ENCODE measurements at regions not wholly inside any gene's neighbourhood (a gene's known extent, or its start where the extent isn't known, plus 50 kb on each side); places are given as distances from the start of the nearest gene placed in this dataset.

DNA sequence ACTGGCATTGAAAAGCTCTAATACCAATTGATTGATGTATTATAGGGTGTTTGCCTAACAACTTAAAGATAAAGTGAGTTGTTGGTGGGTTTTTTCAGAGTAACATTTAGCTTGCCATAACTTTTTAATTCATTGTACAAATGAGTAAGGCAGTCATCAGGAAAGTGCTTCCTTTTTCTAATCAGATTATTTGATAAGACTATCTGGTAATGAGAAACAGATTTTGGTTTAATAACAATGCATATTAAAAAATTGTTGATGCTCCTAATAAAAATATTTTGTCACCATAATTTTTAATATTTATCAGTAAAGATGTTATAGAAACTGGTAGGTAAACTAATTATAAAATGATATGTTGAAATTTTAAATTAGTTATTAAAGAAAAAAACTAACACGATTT, 51.3 kb downstream of the BLTP1 start:
- no peak for DNase-seq (ENCODE audit: low read depth)

DNA sequence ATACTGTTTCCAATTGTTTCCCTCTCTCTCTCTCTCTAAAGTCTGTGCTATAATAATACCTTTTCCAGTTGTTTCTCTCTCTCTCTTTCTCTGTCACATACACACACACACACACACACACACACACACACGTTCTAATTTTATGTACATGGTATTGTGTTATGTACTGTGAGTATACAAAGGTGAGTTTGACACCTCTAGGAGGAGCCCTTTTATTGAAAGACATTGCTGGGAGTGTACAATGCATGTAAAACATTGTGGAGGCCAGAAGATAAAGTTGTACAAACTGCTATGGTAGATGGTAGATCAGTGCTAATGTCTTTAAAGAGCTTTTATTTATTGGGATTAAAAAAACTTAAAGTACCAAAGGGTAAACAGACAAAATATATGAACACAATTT, 53.6 kb downstream of the BLTP1 start:
- DNase-seq (ENCODE audit: low read depth): no peak

DNA sequence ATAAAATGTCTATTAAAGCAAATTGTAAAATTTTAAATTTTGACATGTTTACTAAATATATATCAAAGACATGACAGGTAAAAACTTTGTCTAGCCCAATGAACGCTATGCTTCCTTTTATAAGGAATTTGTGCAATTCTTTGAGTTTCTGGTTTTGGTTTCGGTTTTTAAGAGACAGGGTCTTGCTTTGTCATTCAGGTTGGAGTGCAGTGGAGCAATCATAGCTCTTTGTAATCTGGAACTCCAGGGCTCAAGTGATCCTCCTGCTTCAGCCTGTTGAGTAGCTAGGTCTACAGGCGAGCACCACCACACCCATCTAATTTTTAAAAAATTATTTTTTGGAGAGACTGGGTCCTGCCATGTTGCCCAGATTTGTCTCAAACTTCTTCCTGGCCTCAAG, 60.7 kb downstream of the BLTP1 start:
- no peak for DNase-seq (ENCODE audit: low read depth)

DNA sequence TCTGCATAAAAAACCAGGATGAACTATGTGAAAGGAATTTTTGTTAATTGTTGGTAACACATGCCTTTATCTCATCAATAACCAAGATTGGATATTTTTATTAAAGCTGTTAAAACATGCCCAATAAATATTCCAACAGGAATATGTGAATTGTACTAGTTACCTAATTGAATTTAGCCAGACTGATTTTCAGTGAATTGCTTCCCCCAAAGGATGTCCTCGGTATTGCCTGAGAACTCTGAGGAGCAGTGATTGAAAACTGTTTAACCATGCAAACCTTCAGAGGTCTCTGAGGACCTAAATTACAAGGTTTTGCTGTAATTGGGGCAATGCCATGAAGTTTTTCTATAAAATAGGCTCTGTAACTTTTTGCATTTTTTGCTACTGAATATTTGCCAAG, 66.6 kb downstream of the BLTP1 start:
- DNase-seq (ENCODE audit: low read depth): no peak

DNA sequence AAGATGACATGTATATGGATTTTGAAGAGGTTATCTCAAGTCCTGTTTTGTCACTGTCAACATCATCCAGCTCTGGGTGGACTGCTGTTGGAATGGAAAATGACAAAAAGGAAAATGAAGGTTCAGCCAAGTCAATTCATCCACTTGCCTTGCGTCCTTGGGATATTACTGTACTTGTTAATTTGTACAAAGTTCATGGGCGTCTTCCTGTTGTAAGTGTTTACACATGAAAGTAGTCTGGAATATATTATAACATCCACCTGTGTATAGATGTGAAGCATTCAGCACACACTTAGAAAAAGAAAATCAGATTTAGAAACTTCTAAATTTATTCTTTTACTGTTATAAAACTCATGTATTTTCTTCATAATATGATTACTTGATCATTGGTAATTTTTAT, 67.2 kb downstream of the BLTP1 start:
- DNase-seq (ENCODE audit: low read depth): no peak

DNA sequence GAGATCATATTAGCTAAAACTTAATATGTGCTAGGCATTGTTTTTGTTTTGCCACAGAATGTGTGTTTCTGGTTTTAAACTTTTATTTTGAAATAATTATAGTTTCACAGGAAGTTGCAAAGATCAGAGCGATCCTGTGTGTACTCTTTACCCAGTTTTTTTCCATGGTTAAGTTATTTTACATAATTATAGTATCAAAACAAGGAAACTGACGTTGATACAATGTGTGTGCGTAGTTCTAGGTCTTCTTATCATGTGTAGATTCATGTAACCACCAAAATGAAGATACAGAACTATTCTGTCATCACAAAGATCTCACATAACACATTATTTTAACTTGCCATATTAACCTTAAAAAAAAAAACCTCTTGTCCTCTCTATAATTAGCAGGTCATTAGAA, 69.2 kb downstream of the BLTP1 start:
- no peak for DNase-seq (ENCODE audit: low read depth)

DNA sequence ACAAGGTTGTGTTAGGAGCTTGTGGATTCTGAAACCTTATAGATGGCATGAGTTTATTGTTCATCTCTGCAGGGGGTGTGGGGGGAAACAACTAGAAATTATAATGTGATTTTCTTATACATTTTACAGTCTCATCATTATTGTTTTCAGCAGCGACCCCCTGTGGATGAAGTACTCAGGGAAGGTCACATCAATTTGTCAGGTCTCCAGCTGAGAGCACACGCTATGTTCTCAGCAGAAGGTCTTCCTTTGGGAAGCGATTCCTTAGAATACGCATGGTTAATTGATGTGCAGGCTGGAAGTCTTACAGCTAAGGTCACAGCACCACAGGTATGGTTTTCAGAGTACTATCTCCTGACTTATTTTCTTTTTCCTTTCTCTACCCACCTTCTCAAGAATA, 72.2 kb downstream of the BLTP1 start:
- DNase-seq (ENCODE audit: low read depth): no peak

DNA sequence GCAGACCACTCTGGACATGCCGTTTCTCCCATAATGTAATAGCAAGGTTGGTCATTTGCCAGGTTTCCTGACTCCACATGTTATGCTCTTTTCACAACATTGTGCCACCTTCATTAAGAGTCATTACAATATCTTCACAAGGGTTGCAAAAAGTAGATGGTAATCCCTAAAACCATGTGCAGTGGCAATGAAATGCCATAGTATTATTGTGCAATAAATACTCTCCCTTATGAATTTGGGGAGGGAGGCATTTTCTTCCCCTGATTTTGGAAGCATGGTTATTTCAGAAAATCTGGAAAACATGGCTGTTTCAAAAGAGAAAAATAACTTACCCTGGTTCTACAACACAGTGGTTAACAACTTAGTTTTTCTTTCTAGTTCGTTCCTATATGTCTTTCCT, 75.1 kb downstream of the BLTP1 start:
- no peak for DNase-seq (ENCODE audit: low read depth)

DNA sequence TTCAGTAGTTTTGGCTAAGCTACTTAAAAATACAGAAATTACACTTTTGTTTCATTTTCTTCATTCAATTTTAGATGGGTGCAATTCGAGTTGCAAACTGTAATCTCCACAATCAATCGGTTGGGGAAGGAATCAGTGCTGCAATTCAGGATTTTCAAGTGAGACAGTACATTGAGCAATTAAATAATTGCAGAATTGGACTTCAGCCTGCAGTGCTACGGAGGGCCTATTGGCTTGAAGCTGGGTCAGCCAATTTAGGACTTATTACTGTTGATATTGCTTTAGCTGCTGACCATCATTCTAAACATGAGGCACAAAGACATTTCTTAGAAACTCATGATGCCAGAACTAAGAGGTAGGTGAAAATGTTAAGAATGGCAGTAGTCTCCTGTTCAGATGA, 77.7 kb downstream of the BLTP1 start:
- DNase-seq (ENCODE audit: low read depth): no peak

DNA sequence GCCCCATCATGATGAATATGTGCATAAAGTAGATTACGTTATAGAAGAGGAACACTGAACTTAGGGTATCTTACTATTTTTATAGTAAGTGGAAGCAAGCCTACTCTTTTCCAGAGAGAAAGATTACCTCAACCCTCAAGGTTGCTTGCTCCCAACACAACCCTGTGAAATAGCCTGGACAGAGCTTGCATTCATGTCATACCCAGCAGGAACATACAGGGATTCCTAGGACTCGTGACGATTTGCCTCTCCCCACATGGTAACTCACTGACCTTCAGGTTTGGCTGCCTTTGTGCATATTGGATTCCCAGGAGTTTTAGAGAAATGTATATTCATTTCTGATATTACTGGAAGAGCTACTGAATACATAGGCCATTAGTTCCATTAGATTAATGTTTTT, 80.5 kb downstream of the BLTP1 start:
- no peak for DNase-seq (ENCODE audit: low read depth)

DNA sequence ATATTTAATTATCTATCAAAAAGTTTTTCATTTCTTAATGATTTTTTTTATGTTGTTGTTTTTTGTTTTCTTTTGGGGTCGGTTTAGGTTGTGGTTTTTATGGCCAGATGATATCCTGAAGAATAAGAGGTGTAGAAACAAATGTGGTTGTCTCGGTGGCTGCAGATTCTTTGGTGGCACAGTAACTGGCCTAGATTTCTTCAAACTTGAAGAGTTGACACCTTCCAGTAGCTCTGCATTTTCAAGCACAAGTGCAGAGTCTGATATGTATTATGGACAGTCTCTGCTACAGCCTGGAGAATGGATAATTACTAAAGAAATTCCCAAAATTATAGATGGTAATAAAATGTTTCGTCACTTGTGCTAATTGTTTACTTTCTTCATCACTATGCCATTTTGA, 82.6 kb downstream of the BLTP1 start:
- no peak for DNase-seq (ENCODE audit: low read depth)

DNA sequence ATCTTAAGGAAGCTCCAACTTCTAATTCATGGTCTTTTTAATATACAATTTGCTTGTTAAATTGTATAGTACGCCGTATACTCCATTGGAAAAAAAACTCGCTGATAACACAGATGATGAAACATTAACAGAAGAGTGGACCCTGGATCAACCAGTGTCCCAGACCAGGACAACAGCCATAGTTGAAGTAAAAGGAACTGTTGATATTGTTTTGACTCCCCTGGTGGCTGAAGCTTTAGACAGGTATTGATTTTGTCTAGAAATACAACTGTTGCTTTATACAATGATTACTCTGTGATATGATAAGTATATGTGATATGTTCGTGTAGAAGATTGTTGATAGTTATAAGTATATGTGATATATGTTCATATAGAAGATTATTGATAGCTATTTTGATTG, 91.7 kb downstream of the BLTP1 start:
- DNase-seq (ENCODE audit: low read depth): no peak

DNA sequence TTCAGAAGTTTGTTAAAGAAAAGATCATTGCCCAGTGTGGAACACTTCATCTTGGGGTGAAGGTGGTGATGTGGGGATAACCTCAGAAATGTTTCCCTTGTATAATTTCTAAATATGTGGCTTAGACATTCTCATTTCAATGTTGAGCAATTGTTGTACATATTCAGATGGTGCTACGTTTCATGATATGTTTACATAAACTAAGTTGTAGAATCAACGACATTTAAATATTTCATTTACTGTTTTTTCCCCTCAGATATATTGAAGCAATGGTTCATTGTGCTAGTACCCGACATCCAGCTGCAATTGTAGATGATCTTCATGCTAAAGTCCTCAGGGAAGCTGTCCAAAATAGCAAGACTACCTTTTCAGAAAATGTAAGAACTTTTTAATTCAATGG, 92.6 kb downstream of the BLTP1 start:
- no peak for DNase-seq (ENCODE audit: low read depth)

DNA sequence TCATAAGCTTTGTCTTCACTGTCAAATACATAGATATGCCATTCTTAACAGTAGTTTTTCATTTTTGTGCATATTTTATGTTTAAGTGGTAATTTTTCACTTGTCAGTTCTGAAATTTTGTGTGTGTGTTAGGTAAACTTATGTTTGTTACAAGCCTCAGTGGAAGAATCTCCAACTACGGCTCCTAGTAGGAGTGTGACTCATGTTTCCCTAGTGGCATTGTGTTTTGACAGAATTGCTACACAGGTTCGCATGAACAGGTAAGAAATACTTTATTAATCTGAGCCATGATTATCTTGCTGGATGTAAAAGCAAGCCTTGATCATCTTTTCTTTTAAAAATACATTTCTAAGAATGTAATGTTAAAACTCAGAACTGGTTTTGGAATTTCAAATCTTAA, 94.4 kb downstream of the BLTP1 start:
- DNase-seq (ENCODE audit: low read depth): no peak

DNA sequence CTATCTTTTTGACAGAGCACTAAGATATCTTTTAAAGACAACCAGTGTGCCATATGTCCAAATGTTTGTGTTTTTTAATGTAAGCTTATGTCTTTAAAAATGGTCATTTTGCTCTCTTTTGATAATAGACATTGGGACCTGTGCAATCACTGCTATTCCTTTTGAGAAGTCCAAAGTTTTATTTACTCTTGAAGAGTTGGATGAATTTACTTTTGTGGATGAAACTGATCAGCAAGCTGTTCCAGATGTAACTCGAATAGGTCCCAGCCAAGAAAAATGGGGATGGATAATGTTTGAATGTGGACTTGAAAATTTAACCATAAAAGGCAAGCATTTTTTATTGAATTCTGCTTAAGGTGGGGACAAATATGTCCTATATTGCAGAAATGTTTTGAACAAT, 97.2 kb downstream of the BLTP1 start:
- no peak for DNase-seq (ENCODE audit: low read depth)

DNA sequence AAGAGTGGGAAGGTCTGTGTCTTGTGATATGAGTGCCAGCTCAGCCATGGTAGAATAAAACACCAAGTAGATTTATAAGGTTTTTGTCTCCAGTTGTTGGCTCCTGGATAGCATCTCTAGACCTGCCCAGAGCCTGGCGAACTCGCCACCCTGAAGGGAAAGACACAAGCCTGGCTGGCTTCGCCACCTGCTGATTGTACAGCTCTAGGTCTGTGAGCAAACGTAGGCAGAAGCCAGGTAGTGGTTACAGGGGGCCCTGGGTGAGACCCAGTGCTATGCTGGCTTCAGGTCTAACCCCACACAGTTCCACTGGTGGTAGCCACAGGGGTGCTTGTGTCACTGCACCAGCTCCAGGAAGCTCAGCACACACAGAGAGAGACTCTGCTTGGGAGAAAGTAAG, 100.5 kb downstream of the BLTP1 start:
- DNase-seq (ENCODE audit: low read depth): no peak

DNA sequence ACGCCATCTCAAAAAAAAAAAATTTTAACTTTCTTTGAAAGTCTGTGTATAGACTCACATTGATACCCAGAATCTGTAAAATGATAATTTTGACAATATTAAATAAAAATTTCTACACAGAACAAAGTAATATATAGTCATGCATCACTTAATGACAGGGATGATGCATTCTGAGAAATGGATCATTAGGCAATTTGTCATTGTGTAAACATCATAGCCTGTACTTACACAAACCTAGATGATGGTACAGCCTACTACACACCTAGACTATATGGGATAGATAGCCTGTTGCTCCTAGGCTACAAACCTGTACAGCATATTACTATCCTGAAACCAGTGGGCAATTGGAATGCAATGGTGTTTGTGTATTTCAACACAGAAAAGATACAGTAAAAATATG, 107.7 kb downstream of the BLTP1 start:
- DNase-seq (ENCODE audit: low read depth): no peak

DNA sequence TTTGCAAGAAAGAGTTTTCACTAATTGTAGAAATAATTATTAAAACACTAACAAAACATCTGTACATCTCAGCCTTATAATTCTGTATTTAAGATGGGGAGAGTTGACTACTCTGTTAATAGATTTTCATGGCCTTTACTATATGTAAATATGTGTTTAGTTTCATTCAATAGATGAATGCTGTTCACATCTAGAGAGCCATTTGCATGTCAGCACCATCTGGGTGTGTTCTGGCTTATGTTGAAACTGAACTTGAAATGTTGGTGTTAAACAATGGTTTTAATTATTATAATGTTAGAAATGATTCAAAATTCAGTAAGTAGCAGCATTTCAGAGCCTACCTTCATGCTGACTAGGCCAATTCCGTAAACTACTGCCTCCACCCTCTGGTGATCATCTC, 102.5 kb upstream of the ADAD1 start:
- no peak for DNase-seq (ENCODE audit: low read depth)

DNA sequence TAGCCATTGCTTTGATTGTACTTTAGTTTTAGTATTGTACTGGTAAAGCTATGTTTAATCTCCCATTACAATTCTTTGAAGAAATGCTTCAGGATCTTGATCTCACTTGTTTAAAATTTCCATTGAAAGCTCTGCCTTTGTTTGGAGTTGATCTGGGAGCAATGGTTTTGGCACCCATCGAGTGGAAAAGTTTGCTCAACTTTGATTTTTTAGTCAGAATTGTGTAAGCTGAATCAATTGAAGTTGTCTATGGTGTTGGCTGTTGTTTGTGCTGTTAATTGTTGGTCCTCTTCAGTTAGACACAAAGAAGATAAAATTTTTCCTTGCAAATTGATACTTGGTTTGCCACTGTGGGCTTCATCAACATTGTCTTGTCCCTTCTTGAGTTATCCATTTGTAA, 99.8 kb upstream of the ADAD1 start:
- DNase-seq (ENCODE audit: low read depth): no peak

DNA sequence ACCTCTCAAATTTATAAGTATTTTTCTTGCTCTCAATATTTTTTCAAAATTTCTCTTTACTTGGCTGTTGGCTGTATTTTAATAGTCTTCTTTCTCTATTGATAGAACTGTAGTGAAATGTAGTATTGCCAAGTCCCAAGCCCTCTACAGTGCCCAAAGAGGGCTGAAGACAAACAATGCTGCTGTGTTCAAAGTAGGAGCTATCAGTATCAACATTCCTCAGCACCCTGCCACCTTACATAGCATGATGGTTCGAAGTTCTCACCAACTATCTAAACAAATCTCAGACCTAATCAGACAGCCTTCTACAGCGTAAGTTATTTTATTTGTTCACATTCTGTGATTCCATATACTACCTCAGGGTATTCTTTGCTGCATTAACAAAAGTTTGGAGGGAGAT, 99.1 kb upstream of the ADAD1 start:
- no peak for DNase-seq (ENCODE audit: low read depth)

DNA sequence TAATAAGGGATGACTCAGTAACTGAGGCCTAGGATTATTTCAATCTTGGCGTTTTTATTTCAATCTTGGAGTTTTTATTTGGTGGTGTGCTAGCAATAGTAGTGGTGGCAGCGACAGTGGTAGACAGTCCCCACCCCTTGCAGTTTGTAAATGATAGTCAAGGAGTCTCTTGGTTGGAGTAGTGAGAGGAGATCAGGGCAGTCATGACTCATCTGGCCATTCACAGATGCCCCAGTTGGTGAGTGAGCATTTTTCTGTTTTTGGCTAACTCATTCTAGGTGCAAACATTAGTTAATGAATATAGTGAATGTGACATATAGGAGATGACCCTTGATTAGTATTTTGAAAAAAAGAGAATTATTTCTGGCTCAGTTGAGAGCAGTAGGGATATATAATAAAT, 93.5 kb upstream of the ADAD1 start:
- no peak for DNase-seq (ENCODE audit: low read depth)

DNA sequence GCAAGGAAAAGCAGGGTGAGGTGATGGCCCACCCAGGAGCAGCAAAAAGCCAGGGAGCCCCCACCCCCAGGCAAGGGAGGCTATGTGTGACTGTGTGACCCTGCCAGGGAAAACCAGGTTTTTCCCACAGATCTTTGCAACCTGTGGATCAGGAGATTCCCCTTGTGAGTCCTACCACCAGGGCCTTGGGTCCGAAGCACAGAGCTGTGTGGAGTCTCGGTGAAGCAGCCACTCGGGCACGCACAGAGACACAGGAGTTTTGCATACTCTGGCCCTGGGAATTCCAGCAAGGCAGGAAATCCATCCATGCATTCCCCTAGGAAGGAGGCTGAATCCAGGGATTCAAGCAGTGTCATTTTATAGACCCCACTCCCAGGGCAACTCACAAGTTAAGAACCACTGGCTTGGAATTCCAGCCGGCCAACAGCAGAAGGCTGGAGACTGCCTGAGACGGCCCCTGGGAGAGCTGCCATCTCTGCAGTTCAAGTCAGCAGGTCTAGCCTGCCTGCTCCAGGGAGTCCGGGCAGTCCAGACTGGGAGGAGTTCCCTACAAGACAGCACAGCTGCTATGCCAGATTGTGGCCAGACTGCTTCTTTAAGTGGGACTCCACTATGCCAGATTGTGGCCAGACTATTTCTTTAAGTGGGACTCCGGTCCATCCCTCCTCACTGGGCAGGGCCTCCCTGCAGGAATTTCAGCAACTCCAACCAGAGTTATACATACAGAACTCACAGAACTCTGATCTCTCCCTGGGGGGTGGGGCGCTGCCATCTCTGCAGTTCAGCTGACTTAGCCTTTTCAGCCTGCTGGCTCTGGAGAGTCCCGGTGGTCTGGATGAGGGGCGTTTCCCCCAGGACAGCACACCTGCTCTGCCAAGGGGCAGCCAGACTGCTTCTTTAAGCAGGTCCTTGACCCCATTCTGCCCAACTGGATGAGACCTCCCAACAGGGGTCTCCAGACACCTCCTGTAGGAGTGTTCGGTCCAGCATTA, 85.1 kb upstream of the ADAD1 start:
- DNase-seq (ENCODE audit: low read depth): no peak

DNA sequence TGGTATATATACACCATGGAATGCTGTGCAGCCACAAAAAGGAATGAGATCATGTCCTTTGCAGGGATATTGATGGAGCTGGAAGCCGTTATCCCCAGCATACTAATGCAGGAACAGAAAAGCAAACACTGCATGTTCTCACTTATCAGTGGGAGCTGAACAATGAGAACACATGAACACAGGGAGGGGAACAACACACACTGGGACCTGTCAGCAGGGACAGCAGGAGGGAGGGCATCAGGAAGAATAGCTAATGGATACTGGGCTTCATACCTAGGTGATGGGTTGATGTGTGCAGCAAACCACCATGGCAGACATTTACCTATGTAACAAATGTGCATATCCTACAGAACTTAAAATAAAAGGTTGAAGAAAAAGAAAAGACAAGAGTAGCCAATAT, 81.1 kb upstream of the ADAD1 start:
- no peak for DNase-seq (ENCODE audit: low read depth)

DNA sequence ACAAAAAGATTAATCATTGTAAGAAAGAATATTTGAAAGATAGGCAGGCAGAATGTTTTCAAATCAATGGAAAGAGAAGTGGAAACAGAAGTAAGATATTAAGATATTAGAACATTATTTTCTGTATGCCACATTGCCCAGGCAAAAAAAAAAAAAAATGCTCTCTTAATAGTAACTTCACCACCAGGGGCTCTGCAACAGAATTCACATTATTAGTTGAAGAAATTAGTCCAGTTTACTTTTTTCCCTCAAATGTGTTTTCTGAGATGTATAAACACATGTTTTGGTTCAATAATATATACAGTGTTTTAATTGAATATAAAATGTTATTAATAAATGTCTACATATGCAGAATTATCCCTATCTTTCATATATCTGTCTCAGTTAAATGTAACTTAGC, 78.0 kb upstream of the ADAD1 start:
- no peak for DNase-seq (ENCODE audit: low read depth)
